SK-N-SH (cell line): ENCODE measurements at regions not wholly inside any gene's neighbourhood (a gene's known extent, or its start where the extent isn't known, plus 50 kb on each side); places are given as distances from the start of the nearest gene placed in this dataset.

Experiments
- CTCF ChIA-PET: fragments of 300-600, 350-600 bp; formaldehyde crosslinking; extraction: SDS; loops from one replicate; lab custom pipeline; 2021; lab: Yijun Ruan, JAX
- POLR2A ChIA-PET: fragments of 350-600 bp; sonication (Branson Sonifier 250); formaldehyde crosslinking; extraction: SDS; loops from one replicate; lab custom pipeline; 2020; ENCODE audit warnings: antibody characterized with exemption, inconsistent platforms; lab: Yijun Ruan, JAX
- DNase-seq: peaks from one replicate; pipeline ENCODE4 v3.0.0; 2012
- H2AFZ ChIP-seq: fragments of 200-600 bp; sonication (generic); 2 replicates; pipeline ENCODE4 v1.8.1; 2016; ENCODE audit warnings: antibody characterized with exemption, mild to moderate bottlenecking, low read depth
- H3F3A ChIP-seq: fragments of 200-600 bp; sonication (generic); replicated peaks from 2 replicates; pipeline ENCODE3; 2016; ENCODE audit warnings: antibody characterized with exemption, mild to moderate bottlenecking; ENCODE audit not compliant: insufficient read depth
- H3K27ac ChIP-seq, 2 experiments: fragments of 200-500 bp in 1 of 2; fragments of 200-600 bp in 1 of 2; sonication (Bioruptor generic) in 1 of 2; sonication (generic), shearing (Covaris generic) in 1 of 2; 2 replicates each; pipeline versions ENCODE4 v1.5.1 to v1.6.1; 2014 to 2016; ENCODE audit warnings: low read depth in 2 of 2, inconsistent platforms in 1 of 2, low read length in 1 of 2, mild to moderate bottlenecking in 1 of 2, mixed read lengths in 1 of 2
- H3K27me3 ChIP-seq: fragments of 200-600 bp; sonication (generic), shearing (Covaris generic); 2 replicates; pipeline ENCODE4 v1.6.1; 2016; ENCODE audit warnings: mixed run types; ENCODE audit not compliant: insufficient read depth
- H3K36me3 ChIP-seq, 2 experiments: fragments of 200-500 bp in 1 of 2; fragments of 200-600 bp in 1 of 2; sonication (Bioruptor generic) in 1 of 2; sonication (generic) in 1 of 2; replicated peaks in 1 of 2; 2 replicates each; pipeline versions ENCODE3 to v1.5.1; 2014 to 2016; ENCODE audit warnings: low read length in 1 of 2, mild to moderate bottlenecking in 1 of 2; ENCODE audit not compliant: insufficient read depth in 2 of 2, control insufficient read depth in 1 of 2
- H3K4me1 ChIP-seq, 2 experiments: fragments of 200-500 bp in 1 of 2; fragments of 200-600 bp in 1 of 2; sonication (Bioruptor generic) in 1 of 2; sonication (generic), shearing (Covaris generic) in 1 of 2; 2 replicates each; pipeline versions ENCODE4 v1.5.1 to v1.6.1; 2014 to 2016; ENCODE audit warnings: low read depth in 1 of 2, low read length in 1 of 2, mixed run types in 1 of 2; ENCODE audit not compliant: insufficient read depth in 2 of 2, control insufficient read depth in 1 of 2
- H3K4me2 ChIP-seq: fragments of 200-600 bp; sonication (generic), shearing (Covaris generic); 2 replicates; pipeline ENCODE4 v1.6.1; 2017; ENCODE audit warnings: mixed run types
- H3K4me3 ChIP-seq, 2 experiments: fragments of 200-500 bp in 1 of 2; fragments of 200-600 bp in 1 of 2; sonication (Bioruptor generic) in 1 of 2; sonication (generic), shearing (Covaris generic) in 1 of 2; 2 replicates each; pipeline versions ENCODE4 v1.5.1 to v1.8.1; 2014 to 2016; ENCODE audit warnings: low read depth in 2 of 2, inconsistent platforms in 1 of 2, low read length in 1 of 2, mild to moderate bottlenecking in 1 of 2, mixed read lengths in 1 of 2, moderate library complexity in 1 of 2
- H3K79me2 ChIP-seq: fragments of 200-600 bp; sonication (generic); 2 replicates; pipeline ENCODE4 v1.8.1; 2017; ENCODE audit warnings: mild to moderate bottlenecking; ENCODE audit not compliant: insufficient read depth
- H3K9ac ChIP-seq: fragments of 200-600 bp; sonication (generic); 2 replicates; pipeline ENCODE4 v1.6.1; 2017; ENCODE audit warnings: mixed run types
- H3K9me2 ChIP-seq: fragments of 200-600 bp; sonication (generic); 2 replicates; pipeline ENCODE4 v1.6.1; 2017; ENCODE audit warnings: mixed run types
- H3K9me3 ChIP-seq: fragments of 200-600 bp; sonication (generic); 2 replicates; pipeline ENCODE4 v1.6.1; 2017; ENCODE audit warnings: mixed run types, mild to moderate bottlenecking, moderate library complexity
- H4K20me1 ChIP-seq: fragments of 200-600 bp; sonication (generic); 2 replicates; pipeline ENCODE4 v1.6.1; 2017; ENCODE audit warnings: mild to moderate bottlenecking, mixed run types; ENCODE audit not compliant: insufficient read depth
- CTCF ChIP-seq: fragments of 200-600 bp; sonication (generic); IDR thresholded peaks from 2 replicates; pipeline ENCODE4 v1.6.1; 2017; ENCODE audit warnings: antibody characterized with exemption, mild to moderate bottlenecking, moderate library complexity
- ELF1 ChIP-seq: IDR thresholded peaks from 2 replicates; pipeline ENCODE4 v1.4.0; 2012
- FOSL2 ChIP-seq: IDR thresholded peaks from 2 replicates; pipeline ENCODE4 v1.4.0; 2012; ENCODE audit warnings: low read depth, mild to moderate bottlenecking, moderate library complexity, borderline replicate concordance
- FOXJ3 ChIP-seq: sonication (generic); formaldehyde crosslinking; IDR thresholded peaks from 2 replicates; pipeline ENCODE4 v1.5.1; 2020; ENCODE audit warnings: mild to moderate bottlenecking, missing genetic modification reagents
- GABPA ChIP-seq: IDR thresholded peaks from 2 replicates; pipeline ENCODE4 v1.4.0; 2012; ENCODE audit warnings: low read depth, mild to moderate bottlenecking
- MAX ChIP-seq: IDR thresholded peaks from 2 replicates; pipeline ENCODE4 v1.4.0; 2012; ENCODE audit warnings: low read depth
- MEF2A ChIP-seq: IDR thresholded peaks from 2 replicates; pipeline ENCODE4 v1.4.0; 2012; ENCODE audit warnings: low read depth, borderline replicate concordance
- MXI1 ChIP-seq: IDR thresholded peaks from 2 replicates; pipeline ENCODE4 v1.6.1; 2012; ENCODE audit warnings: mild to moderate bottlenecking, low read depth, low read length, improper control_type of control experiment
- PBX3 ChIP-seq: IDR thresholded peaks from 2 replicates; pipeline ENCODE4; 2012
- REST ChIP-seq: IDR thresholded peaks from 2 replicates; pipeline ENCODE4 v1.6.1; 2012; ENCODE audit warnings: mild to moderate bottlenecking, low read depth, low read length, moderate library complexity
- RFX5 ChIP-seq: IDR thresholded peaks from 2 replicates; pipeline ENCODE4 v1.6.1; 2012; ENCODE audit warnings: mild to moderate bottlenecking, improper control_type of control experiment, low read length
- RXRA ChIP-seq: IDR thresholded peaks from 2 replicates; pipeline ENCODE4 v1.4.0; 2012; ENCODE audit warnings: low read depth, mild to moderate bottlenecking, borderline replicate concordance
- SIN3A ChIP-seq: IDR thresholded peaks from 2 replicates; pipeline ENCODE4 v1.6.1; 2012; ENCODE audit warnings: low read depth, mild to moderate bottlenecking, low read length, moderate library complexity, borderline replicate concordance
- SMC3 ChIP-seq: IDR thresholded peaks from 2 replicates; pipeline ENCODE4 v1.6.1; 2012; ENCODE audit warnings: low read depth, low read length, improper control_type of control experiment
- TAF1 ChIP-seq: IDR thresholded peaks from 2 replicates; pipeline ENCODE4 v1.6.1; 2012; ENCODE audit warnings: low read depth, mild to moderate bottlenecking, low read length, moderate library complexity, borderline replicate concordance
- USF1 ChIP-seq: IDR thresholded peaks from 2 replicates; pipeline ENCODE4 v1.4.0; 2012; ENCODE audit warnings: low read depth, borderline replicate concordance
- YY1 ChIP-seq: IDR thresholded peaks from 2 replicates; pipeline ENCODE4 v1.4.0; 2012; ENCODE audit warnings: low read depth, mild to moderate bottlenecking
- ZBTB33 ChIP-seq: IDR thresholded peaks from 2 replicates; pipeline ENCODE4 v1.4.0; 2012; ENCODE audit warnings: low read depth, borderline replicate concordance
- WGBS: methylation state at CpG from one replicate; pipeline ENCODE4 v1.1.6; 2017; ENCODE audit warnings: low lambda C conversion rate; 5-methylcytosine and 5-hydroxymethylcytosine counted together

GRCh38 chr16:9280069-9280466 lies 188.6 kb downstream of the HAPSTR1 start:
- TF ChIP-seq FOSL2 = no peak
- no peak for TF ChIP-seq GABPA
- no peak for TF ChIP-seq MXI1
- no peak for TF ChIP-seq RXRA
- TF ChIP-seq SMC3 = no peak
- no peak for TF ChIP-seq FOXJ3 (CRISPR knock-in tag)
- TF ChIP-seq RFX5 = no peak
- no peak for TF ChIP-seq REST
- TF ChIP-seq SIN3A = no peak
- no peak for TF ChIP-seq PBX3
- TF ChIP-seq MAX = no peak
- no peak for TF ChIP-seq ELF1
- no peak for TF ChIP-seq TAF1
- H4K20me1 ChIP-seq = no peaks in the 10 kb centered on the region
- H3K27ac ChIP-seq = no peak overlapping the region
- WGBS = 7% methylated on average over 3 of the region's 3 CpGs
- H3K4me3 ChIP-seq = no peak overlapping the region
- no peaks in the 10 kb centered on the region for H3K9me3 ChIP-seq
- ChIA-PET CTCF (interaction anchor here (1.0 to 1.6 kb wide), 3 partner anchors 14 to 368 kb away, joined by 3 to 5 read pairs (median 3); no protein-coding TSS in a partner anchor), POLR2A (no interaction called here)
- no peaks in the 10 kb centered on the region for H3K4me1 ChIP-seq
- no peak overlapping the region for H2AFZ ChIP-seq
- H3K27me3 ChIP-seq = no peaks in the 10 kb centered on the region
- no peaks in the 10 kb centered on the region for H3K36me3 ChIP-seq
- H3F3A ChIP-seq = no peaks in the 10 kb centered on the region
- DNase-seq = no peak
- no peaks in the 10 kb centered on the region for H3K9me2 ChIP-seq
- no peak overlapping the region for H3K4me2 ChIP-seq
- no peaks in the 10 kb centered on the region for H3K79me2 ChIP-seq
- H3K9ac ChIP-seq = no peak overlapping the region

- Histone ChIP-seq H3K9me3 (no peaks in the 10 kb centered on the region), H2AFZ (no peak overlapping the region), H3K4me2 (no peak overlapping the region), H3K9me2 (no peaks in the 10 kb centered on the region), H3K4me3 (no peak overlapping the region), H3K4me1 (no peaks in the 10 kb centered on the region), H3F3A (no peaks in the 10 kb centered on the region), H3K27ac (no peak overlapping the region), H3K79me2 (no peaks in the 10 kb centered on the region), H3K9ac (no peak overlapping the region), H3K27me3 (no peaks in the 10 kb centered on the region), H3K36me3 (no peaks in the 10 kb centered on the region), H4K20me1 (no peaks in the 10 kb centered on the region)
- WGBS = 20% methylated on average over 3 of the region's 3 CpGs
- no peak for DNase-seq
- ChIA-PET POLR2A (no interaction called here), CTCF (interaction anchor here (1.3 to 1.4 kb wide), 2 partner anchors 11 to 31 kb away, joined by 3 read pairs; no protein-coding TSS in a partner anchor)
- no peak for TF ChIP-seq CTCF
- no peak for TF ChIP-seq ZBTB33
- no peak for TF ChIP-seq FOSL2
- TF ChIP-seq MAX = no peak
- TF ChIP-seq ELF1 = no peak
- no peak for TF ChIP-seq MEF2A
- TF ChIP-seq RFX5 = no peak
- no peak for TF ChIP-seq FOXJ3 (CRISPR knock-in tag)
- no peak for TF ChIP-seq USF1
- no peak for TF ChIP-seq TAF1
- TF ChIP-seq YY1 = no peak
These were observed 195.5 kb downstream of the HAPSTR1 start for GRCh38 chr16:9286930-9287329.
